HG03520 (cell line): ENCODE measurements at regions not wholly inside any gene's neighbourhood (a gene's known extent, or its start where the extent isn't known, plus 50 kb on each side); places are given as distances from the start of the nearest gene placed in this dataset.
"Not testable (repeated sequence)": the region's sequence is repeated elsewhere in the genome, so short reads cannot be mapped to it uniquely, and the experiment has no call there.

ENCODE experiments used
- ATAC-seq: cut with Tn5 transposase; IDR thresholded peaks from one replicate; pipeline ENCODE4 v1.9.1; 2021; ENCODE audit warnings: mild to moderate bottlenecking, moderate library complexity; ENCODE audit not compliant: unreplicated experiment

GRCh38 chr14:86064595-86064994 lies 534.7 kb downstream of the FLRT2 start:
- ATAC-seq, result not testable (repeated sequence)

- ATAC-seq, result no peak
These were observed 527.2 kb downstream of the FLRT2 start for GRCh38 chr14:86057018-86057667.

DNA sequence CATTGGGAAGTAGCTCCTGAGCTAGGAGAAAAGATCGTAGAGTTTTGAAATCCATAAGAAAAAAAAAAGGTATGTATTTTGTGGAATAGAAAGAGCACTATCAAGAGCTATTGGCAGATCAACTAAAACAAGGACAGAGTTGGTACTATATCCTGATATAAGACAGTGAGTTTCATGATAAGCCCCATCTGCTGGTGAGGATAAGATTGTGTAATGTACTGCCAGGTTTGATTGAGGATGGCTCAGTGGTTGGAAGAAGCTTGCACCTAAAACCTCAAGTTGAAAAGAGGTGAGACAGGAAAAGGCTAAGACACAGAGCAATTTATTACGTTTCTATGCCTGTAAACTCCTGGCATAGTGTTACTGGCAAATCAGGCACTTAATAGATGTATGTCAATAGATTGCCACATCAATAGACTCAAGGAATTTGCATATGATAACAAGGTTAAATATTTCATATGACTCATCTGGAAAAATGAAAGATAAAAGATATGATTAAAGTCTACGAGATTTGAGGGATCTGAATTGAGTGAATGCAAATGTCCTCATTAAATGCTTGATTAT lies 525.6 kb downstream of the FLRT2 start:
- no peak for ATAC-seq

- ATAC-seq, result no peak
These were observed 522.9 kb downstream of the FLRT2 start for GRCh38 chr14:86052868-86053267.

DNA sequence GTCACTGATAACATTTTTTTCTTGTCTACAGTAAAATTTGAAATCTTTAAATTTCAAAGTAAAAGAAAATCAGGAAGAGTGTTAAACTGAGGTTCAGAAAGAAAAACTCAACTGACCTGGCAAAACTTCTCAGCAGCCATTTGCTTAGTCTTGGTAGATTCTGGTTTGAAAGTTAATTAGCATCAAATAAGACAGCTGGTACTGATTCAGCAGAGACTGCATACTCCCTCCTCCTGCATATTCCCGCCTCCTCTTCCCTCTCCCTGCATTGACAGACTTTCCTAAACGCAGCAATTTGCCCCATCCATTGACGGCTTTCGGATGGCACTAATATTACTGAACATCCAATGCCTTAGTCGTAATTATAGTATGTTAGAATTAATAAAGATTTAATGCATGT lies 520.8 kb downstream of the FLRT2 start:
- ATAC-seq, result no peak

DNA sequence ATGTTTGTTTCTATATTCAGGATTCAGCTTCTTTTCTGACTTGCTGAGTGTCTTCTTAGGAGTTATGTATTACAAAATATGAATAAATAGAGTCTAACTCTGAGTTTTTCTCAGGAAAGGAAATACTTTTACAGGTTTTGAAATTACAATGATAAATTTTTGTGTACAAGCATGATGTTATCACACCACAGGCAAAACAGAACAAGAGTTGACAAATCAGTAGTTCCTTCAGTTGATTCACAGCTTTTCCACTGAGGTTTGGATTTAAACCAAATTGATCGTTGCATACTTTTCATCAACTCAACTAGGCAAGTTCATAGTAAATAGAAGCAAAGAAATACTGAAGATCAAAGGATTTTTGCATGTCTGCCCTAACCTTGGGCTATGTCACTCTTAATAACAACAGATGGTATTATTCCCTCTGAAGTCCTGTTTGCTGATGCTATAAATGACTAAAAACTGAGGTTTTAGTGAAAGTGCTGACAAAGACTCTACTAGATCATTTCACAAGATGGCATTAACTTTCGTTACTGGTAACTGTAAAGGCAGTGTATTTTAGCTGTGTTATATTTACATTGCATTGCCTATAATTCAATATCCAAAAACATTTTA lies 520.2 kb downstream of the FLRT2 start:
- ATAC-seq, result no peak

- ATAC-seq, result no peak
These were observed 509.2 kb downstream of the FLRT2 start for GRCh38 chr14:86039176-86039575.

- no peak for ATAC-seq
These were observed 508.6 kb downstream of the FLRT2 start for GRCh38 chr14:86038387-86039042.

DNA sequence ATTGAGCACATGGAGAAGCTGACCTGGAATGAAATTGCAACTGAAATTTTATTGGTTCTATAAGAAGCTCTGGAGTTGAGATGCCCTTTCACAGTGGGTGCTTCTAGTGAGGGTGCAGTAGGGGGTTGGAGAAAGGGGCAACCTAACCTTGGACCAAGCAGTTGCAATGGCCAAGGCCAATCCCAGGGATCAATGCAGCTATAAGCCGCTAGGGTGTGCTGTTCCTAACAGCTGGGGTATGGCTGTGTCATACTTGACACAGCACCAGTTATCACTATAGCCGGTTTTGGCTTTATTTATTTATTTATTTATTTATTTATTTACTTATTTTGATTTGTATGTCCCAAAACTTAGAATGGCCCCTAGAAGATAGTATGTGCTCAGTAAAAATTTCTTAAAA lies 505.9 kb downstream of the FLRT2 start:
- peak; percentile 61 for ATAC-seq

GRCh38 chr14:86027990-86028389 lies 498.0 kb downstream of the FLRT2 start:
- no peak for ATAC-seq

DNA sequence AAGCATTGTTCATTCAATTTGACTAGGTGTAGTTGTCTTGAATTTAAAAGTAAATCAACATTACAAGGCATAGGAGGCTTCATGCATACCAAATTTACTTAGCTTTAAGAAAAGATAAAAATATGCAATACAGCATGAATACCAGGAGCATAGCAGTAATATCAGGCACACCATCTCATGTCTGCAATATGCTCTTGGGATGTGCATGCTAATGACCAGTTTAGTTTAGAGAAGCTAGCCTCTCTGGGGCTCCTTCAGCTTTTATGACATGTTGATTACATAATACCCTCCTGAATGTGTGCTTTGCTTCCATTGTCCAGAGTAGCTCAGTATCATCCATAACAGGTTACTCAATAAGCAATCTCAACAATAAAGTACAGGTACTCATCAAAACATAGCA lies 497.2 kb downstream of the FLRT2 start:
- ATAC-seq, result no peak

GRCh38 chr14:86022031-86022629 lies 492.2 kb downstream of the FLRT2 start:
- ATAC-seq, result no peak

DNA sequence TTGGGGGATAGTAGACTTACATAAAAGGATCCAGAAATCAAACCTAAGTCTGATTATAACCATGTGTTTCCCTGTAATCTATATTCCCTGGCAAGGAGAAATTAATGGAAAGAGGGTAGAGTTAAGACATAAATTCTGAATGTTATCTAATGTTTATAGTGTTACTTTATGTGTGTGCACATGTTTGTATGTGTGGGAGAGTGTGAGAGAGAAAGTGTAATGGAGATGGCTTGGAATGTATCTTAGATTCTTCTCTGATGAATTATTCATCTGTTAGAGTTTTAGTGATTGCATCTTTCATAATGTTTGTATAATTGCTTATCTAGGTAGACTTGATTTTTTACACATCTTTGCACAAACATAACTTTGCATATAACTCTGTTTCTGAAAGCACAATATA lies 490.9 kb downstream of the FLRT2 start:
- no peak for ATAC-seq

DNA sequence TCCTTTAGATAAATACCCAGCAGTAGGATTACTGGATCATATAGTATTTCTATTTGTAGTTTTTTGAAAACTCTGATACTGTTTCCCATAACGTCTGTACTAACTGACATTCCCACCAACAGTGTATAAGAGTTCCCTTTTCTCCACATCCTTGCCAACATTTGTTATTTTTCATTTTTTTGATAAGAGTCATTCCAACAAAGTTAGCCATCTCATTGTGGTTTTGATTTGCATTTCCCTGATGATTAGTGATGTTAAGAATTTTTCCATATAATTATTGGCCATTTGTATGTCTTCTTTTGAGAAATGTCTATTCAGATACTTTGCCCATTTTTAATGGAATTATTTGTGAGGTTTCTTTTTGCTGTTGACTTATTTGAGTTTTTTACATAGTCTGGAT lies 486.0 kb downstream of the FLRT2 start:
- ATAC-seq, result no peak

GRCh38 chr14:86015511-86015910 lies 485.6 kb downstream of the FLRT2 start:
- ATAC-seq, result no peak

DNA sequence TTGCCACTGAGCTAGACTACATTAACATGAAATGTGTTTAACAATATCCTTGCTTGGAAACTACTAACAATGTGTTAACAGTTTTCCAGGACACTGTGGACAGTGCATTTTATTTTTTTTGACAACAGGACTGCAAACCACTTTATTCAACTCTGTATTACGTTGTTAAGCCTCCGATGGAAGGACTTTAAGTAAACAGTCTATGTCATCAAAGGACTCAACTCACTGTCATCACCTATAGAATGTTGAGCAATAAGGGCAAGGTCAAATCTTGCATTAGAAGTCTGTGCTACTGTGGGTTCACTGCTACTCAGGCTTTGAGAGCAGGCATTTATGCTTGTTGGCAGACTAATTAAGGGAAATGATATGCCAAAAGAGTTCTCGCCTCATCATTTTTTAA lies 483.7 kb downstream of the FLRT2 start:
- ATAC-seq, result no peak

DNA sequence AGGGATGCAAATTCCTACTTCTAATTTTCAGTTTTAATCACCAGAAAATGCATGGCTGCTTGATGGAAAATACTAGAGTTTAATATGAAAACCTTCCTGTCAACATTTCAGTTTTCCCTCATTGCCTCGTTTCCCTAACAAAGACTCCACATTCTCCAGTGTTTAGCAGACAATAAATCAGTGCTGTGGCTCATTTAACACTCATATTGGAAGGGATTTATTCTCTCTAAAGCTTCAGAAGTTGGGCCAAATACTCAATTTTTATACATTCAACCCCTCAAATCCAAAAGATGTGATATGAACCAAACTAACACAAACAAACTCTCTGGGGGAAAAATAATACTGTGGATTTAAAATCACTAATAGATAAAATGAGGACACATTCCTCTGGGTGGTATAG lies 482.5 kb downstream of the FLRT2 start:
- ATAC-seq, result no peak

GRCh38 chr14:86003998-86004397 lies 474.1 kb downstream of the FLRT2 start:
- no peak for ATAC-seq

DNA sequence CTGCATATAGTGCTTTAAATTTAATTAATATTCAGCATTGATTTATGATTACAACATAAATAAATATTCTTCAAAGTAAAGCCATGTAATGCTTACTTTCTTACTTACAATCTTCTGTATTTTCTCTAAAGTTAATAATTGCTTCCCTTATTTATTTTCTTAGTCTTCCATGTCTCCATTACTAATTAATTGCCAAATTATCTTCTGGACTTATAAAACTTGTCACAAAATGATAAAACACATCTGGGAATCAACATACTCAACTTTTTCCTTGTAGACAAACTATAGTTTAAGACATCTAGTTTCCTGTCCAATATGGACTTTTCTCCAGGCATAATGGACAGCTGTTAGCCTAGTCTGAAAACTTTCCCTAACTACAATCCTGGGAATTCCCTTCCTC lies 466.6 kb downstream of the FLRT2 start:
- ATAC-seq, result no peak

DNA sequence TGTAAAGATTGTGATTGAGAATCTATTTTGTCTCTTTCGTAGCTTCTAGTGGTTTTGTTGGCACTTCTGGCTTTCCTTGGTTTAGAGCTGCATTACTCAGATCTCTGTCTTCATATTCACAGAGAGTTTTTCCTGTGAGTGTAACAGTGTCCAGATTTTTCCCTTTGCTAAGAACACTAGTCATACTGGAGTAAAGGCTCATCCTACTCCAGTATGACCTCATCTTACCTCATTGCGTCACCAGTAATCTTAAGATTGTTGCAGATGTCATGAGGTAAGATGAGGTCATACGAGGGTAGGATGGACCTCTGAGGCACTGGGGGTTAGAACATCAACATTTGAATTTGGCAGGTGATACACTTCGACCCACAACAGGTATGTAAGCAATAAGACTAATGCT lies 461.2 kb downstream of the FLRT2 start:
- no peak for ATAC-seq

GRCh38 chr14:85987907-85988306 lies 458.0 kb downstream of the FLRT2 start:
- ATAC-seq, result no peak

DNA sequence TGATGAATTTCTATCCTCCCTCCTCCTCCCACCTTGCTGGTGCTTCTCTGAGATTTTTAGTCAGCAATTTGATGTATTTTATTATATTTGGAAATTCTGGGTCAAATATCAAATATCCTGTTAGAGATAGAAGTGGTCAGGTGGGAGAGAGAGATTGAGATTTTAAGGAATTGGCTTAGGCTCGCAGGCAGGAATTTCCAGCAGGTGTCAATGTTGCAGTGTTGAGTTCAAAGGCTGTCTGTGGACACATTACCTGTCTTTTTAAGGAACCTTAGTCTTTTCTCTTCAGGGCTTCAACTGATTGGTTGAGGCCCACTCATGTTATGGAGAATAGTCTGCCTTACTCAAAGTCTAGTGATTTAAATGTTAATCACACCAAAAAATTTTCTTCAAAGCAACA lies 457.3 kb downstream of the FLRT2 start:
- ATAC-seq, result no peak
